ENCODE measurements at regions not wholly inside any gene's neighbourhood (a gene's known extent, or its start where the extent isn't known, plus 50 kb on each side); places are given as distances from the start of the nearest gene placed in this dataset.

- H3K27ac ChIP-seq = no peak overlapping the region
- TF ChIP-seq ZFX (IDR thresholded peaks at IDR 0.05; ENCODE audit: borderline replicate concordance) (no peak), CTCF (IDR thresholded peaks at IDR 0.05) (no peak)
These were observed 52.3 kb upstream of the ARMC3 start for GRCh38 chr10:22875581-22875980.

DNA sequence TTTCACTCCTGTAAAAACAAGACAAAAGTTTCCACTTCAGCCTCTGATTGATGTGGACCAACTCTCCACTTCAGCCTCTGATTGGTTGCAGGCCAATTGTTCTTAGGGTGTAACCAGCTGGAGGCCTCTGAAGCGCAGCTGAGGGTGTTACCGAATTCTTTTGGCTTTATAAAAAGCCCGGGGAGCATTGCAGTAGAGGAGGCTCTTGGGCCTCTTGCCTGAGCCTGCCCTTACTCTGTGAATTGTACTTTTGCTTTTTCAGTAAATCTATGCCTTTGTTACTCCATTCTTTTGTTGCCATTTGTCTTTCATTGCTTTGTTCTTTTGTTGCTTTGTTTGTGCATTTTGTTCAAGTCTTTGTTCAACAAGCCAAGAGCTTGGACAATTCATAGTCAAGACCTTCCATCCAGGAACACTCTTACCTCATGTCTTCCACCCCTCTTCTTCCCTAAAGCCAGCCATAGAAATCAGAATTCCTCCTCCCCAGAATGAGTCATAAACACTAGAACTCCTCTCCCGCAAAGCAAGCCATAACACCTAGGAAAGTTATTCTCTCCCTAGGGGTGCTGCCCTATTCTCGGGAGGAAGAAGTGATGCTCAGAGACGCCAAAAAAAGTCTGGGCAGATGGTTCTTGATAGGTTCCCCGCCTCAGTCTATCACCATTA lies 53.5 kb upstream of the ARMC3 start:
- TF ChIP-seq ZFX (IDR thresholded peaks at IDR 0.05; ENCODE audit: borderline replicate concordance) = no peak
- TF ChIP-seq CTCF (IDR thresholded peaks at IDR 0.05) = no peak
- no peak overlapping the region for H3K27ac ChIP-seq

- TF ChIP-seq ZFX (IDR thresholded peaks at IDR 0.05; ENCODE audit: borderline replicate concordance) (no peak), CTCF (IDR thresholded peaks at IDR 0.05) (no peak)
- H3K27ac ChIP-seq = no peak overlapping the region
These were observed 71.3 kb upstream of the ARMC3 start for GRCh38 chr10:22856444-22857074.

GRCh38 chr10:22854935-22855421 lies 72.9 kb upstream of the ARMC3 start:
- no peak for TF ChIP-seq ZFX (IDR thresholded peaks at IDR 0.05; ENCODE audit: borderline replicate concordance)
- no peak for TF ChIP-seq CTCF (IDR thresholded peaks at IDR 0.05)
- no peak overlapping the region for H3K27ac ChIP-seq

- TF ChIP-seq ZFX (IDR thresholded peaks at IDR 0.05; ENCODE audit: borderline replicate concordance) (no peak), CTCF (IDR thresholded peaks at IDR 0.05) (no peak)
- H3K27ac ChIP-seq = no peak overlapping the region
These were observed 73.9 kb upstream of the ARMC3 start for GRCh38 chr10:22853906-22854447.

GRCh38 chr10:22852712-22853353 lies 75.0 kb upstream of the ARMC3 start:
- TF ChIP-seq CTCF (IDR thresholded peaks at IDR 0.05) = no peak
- no peak overlapping the region for H3K27ac ChIP-seq

GRCh38 chr10:22851865-22852239 lies 76.0 kb upstream of the ARMC3 start:
- H3K27ac ChIP-seq = no peak overlapping the region
- no peak for TF ChIP-seq ZFX (IDR thresholded peaks at IDR 0.05; ENCODE audit: borderline replicate concordance)

Data from 22Rv1 (cell line).